ENCODE measurements at regions not wholly inside any gene's neighbourhood (a gene's known extent, or its start where the extent isn't known, plus 50 kb on each side); places are given as distances from the start of the nearest gene placed in this dataset.

- Histone ChIP-seq H3K36me3 (ENCODE audit: control insufficient read depth, insufficient read depth, low read length) (no peaks in the 10 kb centered on the region), H3K4me3 (replicated peaks; ENCODE audit: low read depth, low read length) (no peak overlapping the region), H3K27me3 (replicated peaks; ENCODE audit: control insufficient read depth, insufficient read depth, low read length) (no peaks in the 10 kb centered on the region)
- TF ChIP-seq CTCF (IDR thresholded peaks at IDR 0.05; ENCODE audit: insufficient read depth, low read length, poor library complexity, severe bottlenecking) = no peak
- no peak for DNase-seq (ENCODE audit: extremely low read depth, insufficient read length)
Observed at GRCh38 chr13:105442949-105443699, 1092.3 kb downstream of the EFNB2 start.

- H3K4me3 ChIP-seq (replicated peaks; ENCODE audit: low read depth, low read length) = no peak overlapping the region
- no peaks in the 10 kb centered on the region for H3K27me3 ChIP-seq (replicated peaks; ENCODE audit: control insufficient read depth, insufficient read depth, low read length)
- H3K36me3 ChIP-seq (ENCODE audit: control insufficient read depth, insufficient read depth, low read length) = no peaks in the 10 kb centered on the region
- no peak for DNase-seq (ENCODE audit: extremely low read depth, insufficient read length)
- no peak for TF ChIP-seq CTCF (IDR thresholded peaks at IDR 0.05; ENCODE audit: insufficient read depth, low read length, poor library complexity, severe bottlenecking)
Observed at GRCh38 chr13:105442040-105442439, 1093.4 kb downstream of the EFNB2 start.

DNA sequence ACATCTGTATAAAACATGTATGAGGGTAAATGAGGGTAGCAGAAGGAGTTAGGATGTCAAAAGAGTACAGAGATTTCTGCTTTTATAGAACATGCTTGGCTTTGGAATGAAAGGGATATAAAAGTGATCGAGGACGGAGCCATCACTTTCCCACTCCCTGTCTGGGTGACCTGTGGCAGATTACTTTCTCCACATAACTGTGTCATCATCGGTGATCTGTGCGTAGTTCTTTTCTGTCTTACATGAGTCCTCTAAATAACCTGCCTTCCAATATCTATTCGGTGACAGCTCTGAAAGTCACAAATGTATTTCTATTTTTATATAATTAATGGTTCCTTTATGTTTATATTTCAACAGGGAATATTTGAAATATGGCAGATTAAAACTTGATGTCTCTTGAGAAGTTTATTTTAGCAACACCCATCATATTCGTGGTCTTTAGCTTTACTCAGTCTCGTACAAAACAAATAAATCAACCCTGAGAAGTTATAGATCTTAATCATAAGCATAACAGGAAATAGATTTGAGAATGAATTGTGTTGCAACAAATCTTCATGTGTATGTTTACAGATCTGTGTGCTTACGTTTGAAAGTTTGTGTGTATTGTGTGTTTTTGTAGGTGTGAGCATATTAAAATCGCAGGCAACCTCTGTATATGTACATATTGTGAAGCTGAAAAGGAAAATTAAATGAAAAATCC is 1094.3 kb downstream of the EFNB2 start:
- TF ChIP-seq CTCF (IDR thresholded peaks at IDR 0.05; ENCODE audit: insufficient read depth, low read length, poor library complexity, severe bottlenecking) = no peak
- DNase-seq (ENCODE audit: extremely low read depth, insufficient read length) = no peak
- Histone ChIP-seq H3K27me3 (replicated peaks; ENCODE audit: control insufficient read depth, insufficient read depth, low read length) (no peaks in the 10 kb centered on the region), H3K36me3 (ENCODE audit: control insufficient read depth, insufficient read depth, low read length) (no peaks in the 10 kb centered on the region), H3K4me3 (replicated peaks; ENCODE audit: low read depth, low read length) (no peak overlapping the region)

GRCh38 chr13:105436943-105437342 is 1098.5 kb downstream of the EFNB2 start:
- H3K4me3 ChIP-seq (replicated peaks; ENCODE audit: low read depth, low read length) = no peak overlapping the region
- no peak for TF ChIP-seq CTCF (IDR thresholded peaks at IDR 0.05; ENCODE audit: insufficient read depth, low read length, poor library complexity, severe bottlenecking)
- no peaks in the 10 kb centered on the region for H3K36me3 ChIP-seq (ENCODE audit: control insufficient read depth, insufficient read depth, low read length)
- no peak for DNase-seq (ENCODE audit: extremely low read depth, insufficient read length)
- no peaks in the 10 kb centered on the region for H3K27me3 ChIP-seq (replicated peaks; ENCODE audit: control insufficient read depth, insufficient read depth, low read length)

DNA sequence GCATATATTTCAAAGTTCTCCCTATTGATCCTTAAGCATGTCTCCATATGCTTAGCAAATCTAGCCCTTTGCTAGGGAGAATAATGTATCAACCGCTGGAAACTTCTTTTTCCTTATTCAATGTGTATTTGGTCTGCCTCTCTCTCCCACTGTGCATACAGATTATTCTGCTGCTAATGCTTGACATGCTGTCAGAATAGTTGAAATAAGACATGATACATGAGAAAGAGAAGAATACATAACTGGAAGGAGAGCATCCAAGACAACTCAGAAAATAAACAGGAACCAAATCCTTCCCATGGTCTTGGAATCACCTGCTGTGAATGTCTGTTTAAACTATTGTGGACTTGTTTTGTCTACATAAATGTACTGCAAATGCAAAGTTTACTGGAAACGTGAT is 1103.0 kb downstream of the EFNB2 start:
- DNase-seq (ENCODE audit: extremely low read depth, insufficient read length) = no peak
- no peak for TF ChIP-seq CTCF (IDR thresholded peaks at IDR 0.05; ENCODE audit: insufficient read depth, low read length, poor library complexity, severe bottlenecking)
- Histone ChIP-seq H3K36me3 (ENCODE audit: control insufficient read depth, insufficient read depth, low read length) (no peaks in the 10 kb centered on the region), H3K4me3 (replicated peaks; ENCODE audit: low read depth, low read length) (no peak overlapping the region), H3K27me3 (replicated peaks; ENCODE audit: control insufficient read depth, insufficient read depth, low read length) (no peaks in the 10 kb centered on the region)
